NB4 (cell line): ENCODE measurements at regions not wholly inside any gene's neighbourhood (a gene's known extent, or its start where the extent isn't known, plus 50 kb on each side); places are given as distances from the start of the nearest gene placed in this dataset.

Source experiments
- MYC ChIP-seq: IDR thresholded peaks from 2 replicates; pipeline ENCODE4 v1.6.1; 2011; ENCODE audit warnings: low read depth, low read length
- POLR2A ChIP-seq: IDR thresholded peaks from 2 replicates; pipeline ENCODE4 v1.6.1; 2011; ENCODE audit warnings: mild to moderate bottlenecking; ENCODE audit not compliant: insufficient read length; ENCODE audit errors: extremely low read depth
- TF ChIP-seq, protein P1 (sequence below): IDR thresholded peaks from one replicate; pipeline ENCODE4 v1.5.1; 2012; ENCODE audit warnings: low read depth, low read length
- TF ChIP-seq, protein P2 (sequence below): IDR thresholded peaks from 2 replicates; pipeline ENCODE4 v1.6.1; 2011; ENCODE audit warnings: low read depth, low read length

DNA sequence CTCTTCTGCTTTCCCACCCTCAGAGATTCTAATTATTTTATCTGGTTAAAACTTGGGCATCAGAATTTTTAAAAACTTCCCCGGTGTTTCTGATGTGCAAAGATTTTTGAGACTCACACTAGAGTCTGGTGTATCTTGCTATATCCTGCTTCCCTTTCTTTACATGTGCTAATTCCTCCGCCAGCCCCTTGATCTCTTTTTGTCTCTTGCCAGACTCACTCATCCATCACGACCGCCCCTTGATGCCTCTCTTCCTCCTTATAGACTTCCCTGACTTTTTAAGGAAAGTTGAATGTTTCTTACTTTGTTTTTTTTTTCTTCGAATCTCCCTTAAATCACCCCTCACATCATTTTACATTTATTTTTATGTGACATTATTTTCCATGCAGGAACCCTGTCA lies 274.9 kb upstream of the PITX2 start:
- TF ChIP-seq, protein P1, sequence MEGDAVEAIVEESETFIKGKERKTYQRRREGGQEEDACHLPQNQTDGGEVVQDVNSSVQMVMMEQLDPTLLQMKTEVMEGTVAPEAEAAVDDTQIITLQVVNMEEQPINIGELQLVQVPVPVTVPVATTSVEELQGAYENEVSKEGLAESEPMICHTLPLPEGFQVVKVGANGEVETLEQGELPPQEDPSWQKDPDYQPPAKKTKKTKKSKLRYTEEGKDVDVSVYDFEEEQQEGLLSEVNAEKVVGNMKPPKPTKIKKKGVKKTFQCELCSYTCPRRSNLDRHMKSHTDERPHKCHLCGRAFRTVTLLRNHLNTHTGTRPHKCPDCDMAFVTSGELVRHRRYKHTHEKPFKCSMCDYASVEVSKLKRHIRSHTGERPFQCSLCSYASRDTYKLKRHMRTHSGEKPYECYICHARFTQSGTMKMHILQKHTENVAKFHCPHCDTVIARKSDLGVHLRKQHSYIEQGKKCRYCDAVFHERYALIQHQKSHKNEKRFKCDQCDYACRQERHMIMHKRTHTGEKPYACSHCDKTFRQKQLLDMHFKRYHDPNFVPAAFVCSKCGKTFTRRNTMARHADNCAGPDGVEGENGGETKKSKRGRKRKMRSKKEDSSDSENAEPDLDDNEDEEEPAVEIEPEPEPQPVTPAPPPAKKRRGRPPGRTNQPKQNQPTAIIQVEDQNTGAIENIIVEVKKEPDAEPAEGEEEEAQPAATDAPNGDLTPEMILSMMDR, result no peak
- TF ChIP-seq MYC, result no peak
- TF ChIP-seq POLR2A, result no peak
- TF ChIP-seq, protein P2, sequence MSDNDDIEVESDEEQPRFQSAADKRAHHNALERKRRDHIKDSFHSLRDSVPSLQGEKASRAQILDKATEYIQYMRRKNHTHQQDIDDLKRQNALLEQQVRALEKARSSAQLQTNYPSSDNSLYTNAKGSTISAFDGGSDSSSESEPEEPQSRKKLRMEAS, result no peak
